ENCODE measurements at regions not wholly inside any gene's neighbourhood (a gene's known extent, or its start where the extent isn't known, plus 50 kb on each side); places are given as distances from the start of the nearest gene placed in this dataset.

GRCh38 chr2:75325594-75325993 is 126.3 kb upstream of the TACR1 start:
- TF ChIP-seq CTCF (IDR thresholded peaks at IDR 0.05; ENCODE audit: poor library complexity) (no peak), EZH2 (IDR thresholded peaks at IDR 0.05; ENCODE audit: borderline replicate concordance) (no peak)
